SK-N-SH (cell line): ENCODE measurements at regions not wholly inside any gene's neighbourhood (a gene's known extent, or its start where the extent isn't known, plus 50 kb on each side); places are given as distances from the start of the nearest gene placed in this dataset.
"Not testable (repeated sequence)": the region's sequence is repeated elsewhere in the genome, so short reads cannot be mapped to it uniquely, and the experiment has no call there.

ENCODE experiments used
- CTCF ChIA-PET: fragments of 300-600, 350-600 bp; formaldehyde crosslinking; extraction: SDS; loops from one replicate; lab custom pipeline; 2021; lab: Yijun Ruan, JAX
- POLR2A ChIA-PET: fragments of 350-600 bp; sonication (Branson Sonifier 250); formaldehyde crosslinking; extraction: SDS; loops from one replicate; lab custom pipeline; 2020; ENCODE audit warnings: antibody characterized with exemption, inconsistent platforms; lab: Yijun Ruan, JAX
- DNase-seq: peaks from one replicate; pipeline ENCODE4 v3.0.0; 2012
- H2AFZ ChIP-seq: fragments of 200-600 bp; sonication (generic); 2 replicates; pipeline ENCODE4 v1.8.1; 2016; ENCODE audit warnings: antibody characterized with exemption, mild to moderate bottlenecking, low read depth
- H3F3A ChIP-seq: fragments of 200-600 bp; sonication (generic); replicated peaks from 2 replicates; pipeline ENCODE3; 2016; ENCODE audit warnings: antibody characterized with exemption, mild to moderate bottlenecking; ENCODE audit not compliant: insufficient read depth
- H3K27ac ChIP-seq, 2 experiments: fragments of 200-500 bp in 1 of 2; fragments of 200-600 bp in 1 of 2; sonication (Bioruptor generic) in 1 of 2; sonication (generic), shearing (Covaris generic) in 1 of 2; 2 replicates each; pipeline versions ENCODE4 v1.5.1 to v1.6.1; 2014 to 2016; ENCODE audit warnings: low read depth in 2 of 2, inconsistent platforms in 1 of 2, low read length in 1 of 2, mild to moderate bottlenecking in 1 of 2, mixed read lengths in 1 of 2
- H3K27me3 ChIP-seq: fragments of 200-600 bp; sonication (generic), shearing (Covaris generic); 2 replicates; pipeline ENCODE4 v1.6.1; 2016; ENCODE audit warnings: mixed run types; ENCODE audit not compliant: insufficient read depth
- H3K36me3 ChIP-seq, 2 experiments: fragments of 200-500 bp in 1 of 2; fragments of 200-600 bp in 1 of 2; sonication (Bioruptor generic) in 1 of 2; sonication (generic) in 1 of 2; replicated peaks in 1 of 2; 2 replicates each; pipeline versions ENCODE3 to v1.5.1; 2014 to 2016; ENCODE audit warnings: low read length in 1 of 2, mild to moderate bottlenecking in 1 of 2; ENCODE audit not compliant: insufficient read depth in 2 of 2, control insufficient read depth in 1 of 2
- H3K4me1 ChIP-seq, 2 experiments: fragments of 200-500 bp in 1 of 2; fragments of 200-600 bp in 1 of 2; sonication (Bioruptor generic) in 1 of 2; sonication (generic), shearing (Covaris generic) in 1 of 2; 2 replicates each; pipeline versions ENCODE4 v1.5.1 to v1.6.1; 2014 to 2016; ENCODE audit warnings: low read depth in 1 of 2, low read length in 1 of 2, mixed run types in 1 of 2; ENCODE audit not compliant: insufficient read depth in 2 of 2, control insufficient read depth in 1 of 2
- H3K4me2 ChIP-seq: fragments of 200-600 bp; sonication (generic), shearing (Covaris generic); 2 replicates; pipeline ENCODE4 v1.6.1; 2017; ENCODE audit warnings: mixed run types
- H3K4me3 ChIP-seq, 2 experiments: fragments of 200-500 bp in 1 of 2; fragments of 200-600 bp in 1 of 2; sonication (Bioruptor generic) in 1 of 2; sonication (generic), shearing (Covaris generic) in 1 of 2; 2 replicates each; pipeline versions ENCODE4 v1.5.1 to v1.8.1; 2014 to 2016; ENCODE audit warnings: low read depth in 2 of 2, inconsistent platforms in 1 of 2, low read length in 1 of 2, mild to moderate bottlenecking in 1 of 2, mixed read lengths in 1 of 2, moderate library complexity in 1 of 2
- H3K79me2 ChIP-seq: fragments of 200-600 bp; sonication (generic); 2 replicates; pipeline ENCODE4 v1.8.1; 2017; ENCODE audit warnings: mild to moderate bottlenecking; ENCODE audit not compliant: insufficient read depth
- H3K9ac ChIP-seq: fragments of 200-600 bp; sonication (generic); 2 replicates; pipeline ENCODE4 v1.6.1; 2017; ENCODE audit warnings: mixed run types
- H3K9me2 ChIP-seq: fragments of 200-600 bp; sonication (generic); 2 replicates; pipeline ENCODE4 v1.6.1; 2017; ENCODE audit warnings: mixed run types
- H3K9me3 ChIP-seq: fragments of 200-600 bp; sonication (generic); 2 replicates; pipeline ENCODE4 v1.6.1; 2017; ENCODE audit warnings: mixed run types, mild to moderate bottlenecking, moderate library complexity
- H4K20me1 ChIP-seq: fragments of 200-600 bp; sonication (generic); 2 replicates; pipeline ENCODE4 v1.6.1; 2017; ENCODE audit warnings: mild to moderate bottlenecking, mixed run types; ENCODE audit not compliant: insufficient read depth
- ELF1 ChIP-seq: IDR thresholded peaks from 2 replicates; pipeline ENCODE4 v1.4.0; 2012
- FOSL2 ChIP-seq: IDR thresholded peaks from 2 replicates; pipeline ENCODE4 v1.4.0; 2012; ENCODE audit warnings: low read depth, mild to moderate bottlenecking, moderate library complexity, borderline replicate concordance
- FOXJ3 ChIP-seq: sonication (generic); formaldehyde crosslinking; IDR thresholded peaks from 2 replicates; pipeline ENCODE4 v1.5.1; 2020; ENCODE audit warnings: mild to moderate bottlenecking, missing genetic modification reagents
- FOXM1 ChIP-seq: IDR thresholded peaks from 2 replicates; pipeline ENCODE4 v1.4.0; 2012; ENCODE audit warnings: low read depth, mild to moderate bottlenecking
- GABPA ChIP-seq: IDR thresholded peaks from 2 replicates; pipeline ENCODE4 v1.4.0; 2012; ENCODE audit warnings: low read depth, mild to moderate bottlenecking
- GATA2 ChIP-seq: sonication (generic); formaldehyde crosslinking; IDR thresholded peaks from 2 replicates; pipeline ENCODE4 v1.5.0; 2020; ENCODE audit warnings: mild to moderate bottlenecking, missing genetic modification reagents
- MAX ChIP-seq: IDR thresholded peaks from 2 replicates; pipeline ENCODE4 v1.4.0; 2012; ENCODE audit warnings: low read depth
- MEF2A ChIP-seq: IDR thresholded peaks from 2 replicates; pipeline ENCODE4 v1.4.0; 2012; ENCODE audit warnings: low read depth, borderline replicate concordance
- NFIC ChIP-seq: IDR thresholded peaks from 2 replicates; pipeline ENCODE4 v1.4.0; 2012; ENCODE audit warnings: borderline replicate concordance
- RCOR1 ChIP-seq: fragments of 150-350 bp; IDR thresholded peaks from 2 replicates; pipeline ENCODE4 v1.6.1; 2017; ENCODE audit warnings: antibody characterized with exemption, low read length
- SMC3 ChIP-seq: IDR thresholded peaks from 2 replicates; pipeline ENCODE4 v1.6.1; 2012; ENCODE audit warnings: low read depth, low read length, improper control_type of control experiment
- USF2 ChIP-seq: fragments of 150-350 bp; IDR thresholded peaks from 2 replicates; pipeline ENCODE4 v1.6.1; 2017; ENCODE audit warnings: antibody characterized with exemption, low read length, low read depth, borderline replicate concordance
- ZBTB33 ChIP-seq: IDR thresholded peaks from 2 replicates; pipeline ENCODE4 v1.4.0; 2012; ENCODE audit warnings: low read depth, borderline replicate concordance
- WGBS: methylation state at CpG from one replicate; pipeline ENCODE4 v1.1.6; 2017; ENCODE audit warnings: low lambda C conversion rate; 5-methylcytosine and 5-hydroxymethylcytosine counted together

- Histone ChIP-seq H4K20me1 (no peaks in the 10 kb centered on the region), H3K4me1 (peaks cover 4 to 9% of the 10 kb centered on the region in 2 experiments; a peak in 3 of 4 replicates), H3K9ac (no peak overlapping the region), H3F3A (peaks cover 34% of the 10 kb centered on the region), H3K27me3 (no peaks in the 10 kb centered on the region), H3K4me3 (no peak overlapping the region), H3K36me3 (peaks cover 0 to 33% of the 10 kb centered on the region in 2 experiments), H3K9me3 (no peaks in the 10 kb centered on the region), H3K27ac (peak overlapping the region in 1 of 2 experiments; percentile 100; a peak in 2 of 4 replicates), H3K4me2 (no peak overlapping the region), H3K9me2 (no peaks in the 10 kb centered on the region), H2AFZ (no peak overlapping the region), H3K79me2 (peaks cover 52% of the 10 kb centered on the region)
- WGBS = 94% methylated on average over 3 of the region's 3 CpGs
- TF ChIP-seq ZBTB33 (no peak), MAX (no peak), GATA2 (CRISPR knock-in tag) (no peak), SMC3 (no peak), ELF1 (no peak), NFIC (no peak), GABPA (no peak), USF2 (no peak), FOXM1 (no peak), RCOR1 (no peak), FOSL2 (no peak), FOXJ3 (CRISPR knock-in tag) (no peak), MEF2A (no peak)
- DNase-seq = no peak
- CTCF ChIA-PET = no interaction called here
- POLR2A ChIA-PET = no interaction called here
These were observed 454.2 kb upstream of the KLF6 start for GRCh38 chr10:4239186-4239585.

- Histone ChIP-seq H3K79me2 (peaks cover 60% of the 10 kb centered on the region), H3K36me3 (peaks cover 0 to 41% of the 10 kb centered on the region in 2 experiments), H3F3A (peaks cover 15% of the 10 kb centered on the region)
- H2AFZ ChIP-seq, POLR2A ChIA-PET, H3K9me3 ChIP-seq, H3K4me3 ChIP-seq, H3K4me2 ChIP-seq, CTCF ChIA-PET, H4K20me1 ChIP-seq, DNase-seq, H3K27me3 ChIP-seq, H3K9ac ChIP-seq, H3K27ac ChIP-seq, H3K9me2 ChIP-seq, H3K4me1 ChIP-seq: not testable (repeated sequence)
- 97% methylated on average over 2 of the region's 2 CpGs for WGBS
These were observed 451.9 kb upstream of the KLF6 start for GRCh38 chr10:4236905-4237304.
